ENCODE measurements at regions not wholly inside any gene's neighbourhood (a gene's known extent, or its start where the extent isn't known, plus 50 kb on each side); places are given as distances from the start of the nearest gene placed in this dataset.

- Histone ChIP-seq H3K27ac (no peak overlapping the region), H3K27me3 (no peaks in the 10 kb centered on the region), H3K36me3 (no peaks in the 10 kb centered on the region), H3K9ac (ENCODE audit: low read depth in 2 of 2, low read length in 2 of 2) (no peak overlapping the region), H3K4me1 (no peaks in the 10 kb centered on the region), H3K4me3 (no peak overlapping the region), H3K9me3 (no peaks in the 10 kb centered on the region)
- no peak for TF ChIP-seq CTCF (IDR thresholded peaks at IDR 0.05)
- intact Hi-C loops (cut with DNase I), result no loop called here
- no peak for DNase-seq
Measured at GRCh38 chr5:94040591-94041148, 299.3 kb upstream of the POU5F2 start.

- no peak overlapping the region for H3K4me3 ChIP-seq
- H3K9ac ChIP-seq (ENCODE audit: low read depth in 2 of 2, low read length in 2 of 2), result no peak overlapping the region
- H3K27me3 ChIP-seq, result no peaks in the 10 kb centered on the region
- H3K36me3 ChIP-seq, result no peaks in the 10 kb centered on the region
- no peaks in the 10 kb centered on the region for H3K4me1 ChIP-seq
- intact Hi-C loops (cut with DNase I), result no loop called here
- no peak overlapping the region for H3K27ac ChIP-seq
- no peak for TF ChIP-seq CTCF (IDR thresholded peaks at IDR 0.05)
- H3K9me3 ChIP-seq, result no peaks in the 10 kb centered on the region
- DNase-seq, result no peak
Measured at GRCh38 chr5:94039101-94039500, 297.7 kb upstream of the POU5F2 start.

- no peaks in the 10 kb centered on the region for H3K27me3 ChIP-seq
- intact Hi-C loops (cut with DNase I), result no loop called here
- DNase-seq, result no peak
- H3K9ac ChIP-seq (ENCODE audit: low read depth in 2 of 2, low read length in 2 of 2), result no peak overlapping the region
- H3K4me1 ChIP-seq, result no peaks in the 10 kb centered on the region
- TF ChIP-seq CTCF (IDR thresholded peaks at IDR 0.05), result no peak
- no peaks in the 10 kb centered on the region for H3K9me3 ChIP-seq
- no peak overlapping the region for H3K27ac ChIP-seq
- no peaks in the 10 kb centered on the region for H3K36me3 ChIP-seq
- H3K4me3 ChIP-seq, result no peak overlapping the region
Measured at GRCh38 chr5:94031631-94032030, 290.2 kb upstream of the POU5F2 start.

GRCh38 chr5:94028001-94028400 lies 286.6 kb upstream of the POU5F2 start:
- DNase-seq, result no peak
- no peak overlapping the region for H3K27ac ChIP-seq
- H3K4me1 ChIP-seq, result no peaks in the 10 kb centered on the region
- no peak for TF ChIP-seq CTCF (IDR thresholded peaks at IDR 0.05)
- no peaks in the 10 kb centered on the region for H3K9me3 ChIP-seq
- no peaks in the 10 kb centered on the region for H3K27me3 ChIP-seq
- intact Hi-C loops (cut with DNase I), result no loop called here
- H3K4me3 ChIP-seq, result no peak overlapping the region
- no peaks in the 10 kb centered on the region for H3K36me3 ChIP-seq
- no peak overlapping the region for H3K9ac ChIP-seq (ENCODE audit: low read depth in 2 of 2, low read length in 2 of 2)

GRCh38 chr5:94027145-94027544 lies 285.7 kb upstream of the POU5F2 start:
- Histone ChIP-seq H3K36me3 (no peaks in the 10 kb centered on the region), H3K9ac (ENCODE audit: low read depth in 2 of 2, low read length in 2 of 2) (no peak overlapping the region), H3K27me3 (no peaks in the 10 kb centered on the region), H3K4me3 (no peak overlapping the region), H3K27ac (no peak overlapping the region), H3K9me3 (no peaks in the 10 kb centered on the region), H3K4me1 (no peaks in the 10 kb centered on the region)
- TF ChIP-seq CTCF (IDR thresholded peaks at IDR 0.05), result no peak
- DNase-seq, result no peak
- intact Hi-C loops (cut with DNase I), result no loop called here

Data from colonic mucosa (tissue), 4 donors.